ENCODE measurements at regions not wholly inside any gene's neighbourhood (a gene's known extent, or its start where the extent isn't known, plus 50 kb on each side); places are given as distances from the start of the nearest gene placed in this dataset.

- TF ChIP-seq, protein P1, sequence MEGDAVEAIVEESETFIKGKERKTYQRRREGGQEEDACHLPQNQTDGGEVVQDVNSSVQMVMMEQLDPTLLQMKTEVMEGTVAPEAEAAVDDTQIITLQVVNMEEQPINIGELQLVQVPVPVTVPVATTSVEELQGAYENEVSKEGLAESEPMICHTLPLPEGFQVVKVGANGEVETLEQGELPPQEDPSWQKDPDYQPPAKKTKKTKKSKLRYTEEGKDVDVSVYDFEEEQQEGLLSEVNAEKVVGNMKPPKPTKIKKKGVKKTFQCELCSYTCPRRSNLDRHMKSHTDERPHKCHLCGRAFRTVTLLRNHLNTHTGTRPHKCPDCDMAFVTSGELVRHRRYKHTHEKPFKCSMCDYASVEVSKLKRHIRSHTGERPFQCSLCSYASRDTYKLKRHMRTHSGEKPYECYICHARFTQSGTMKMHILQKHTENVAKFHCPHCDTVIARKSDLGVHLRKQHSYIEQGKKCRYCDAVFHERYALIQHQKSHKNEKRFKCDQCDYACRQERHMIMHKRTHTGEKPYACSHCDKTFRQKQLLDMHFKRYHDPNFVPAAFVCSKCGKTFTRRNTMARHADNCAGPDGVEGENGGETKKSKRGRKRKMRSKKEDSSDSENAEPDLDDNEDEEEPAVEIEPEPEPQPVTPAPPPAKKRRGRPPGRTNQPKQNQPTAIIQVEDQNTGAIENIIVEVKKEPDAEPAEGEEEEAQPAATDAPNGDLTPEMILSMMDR (IDR thresholded peaks at IDR 0.05) = no peak
- Mint-ChIP-seq H3K9me3 (no peaks in the 10 kb centered on the region; the same call in 1 of the 2 replicates), H3K4me1 (ENCODE audit: low read depth) (no peaks in the 10 kb centered on the region), H3K27ac (no peak overlapping the region), H3K36me3 (ENCODE audit: low read depth) (no peaks in the 10 kb centered on the region), H3K4me3 (no peak overlapping the region), H3K27me3 (ENCODE audit: insufficient read depth) (no peaks in the 10 kb centered on the region; the same call in 1 of the 2 replicates)
- no peak for DNase-seq
These were observed 239.0 kb upstream of the PTBP2 start for GRCh38 chr1:96482616-96483015.

GRCh38 chr1:96487394-96487793 is 234.2 kb upstream of the PTBP2 start:
- H3K27me3 Mint-ChIP-seq (ENCODE audit: insufficient read depth) = no peaks in the 10 kb centered on the region; the same call in 1 of the 2 replicates
- H3K27ac Mint-ChIP-seq = no peak overlapping the region
- H3K9me3 Mint-ChIP-seq = no peaks in the 10 kb centered on the region
- H3K36me3 Mint-ChIP-seq (ENCODE audit: low read depth) = no peaks in the 10 kb centered on the region
- DNase-seq = no peak
- no peak overlapping the region for H3K4me3 Mint-ChIP-seq
- no peaks in the 10 kb centered on the region for H3K4me1 Mint-ChIP-seq (ENCODE audit: low read depth)
- TF ChIP-seq, protein P1 (IDR thresholded peaks at IDR 0.05) = no peak

DNA sequence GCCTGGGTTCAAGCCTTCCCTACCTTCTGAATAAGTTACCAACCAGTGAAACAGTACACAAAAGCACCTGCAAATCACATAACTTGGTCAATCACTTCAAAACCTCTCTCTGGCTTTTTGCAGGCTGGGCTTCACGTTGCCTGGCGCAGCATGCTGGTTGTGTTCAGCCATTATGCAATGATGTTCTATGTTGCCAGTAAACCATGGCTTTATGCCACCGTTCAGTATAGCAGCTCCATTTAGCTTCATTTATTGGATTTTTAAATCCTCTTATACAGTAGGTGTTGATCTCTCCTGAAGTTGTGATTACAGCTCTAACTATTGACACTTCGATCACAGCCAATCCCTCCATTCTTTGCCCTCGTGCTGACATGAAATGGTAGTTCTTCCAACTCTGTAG is 233.6 kb upstream of the PTBP2 start:
- Mint-ChIP-seq H3K36me3 (ENCODE audit: low read depth) (no peaks in the 10 kb centered on the region), H3K9me3 (no peaks in the 10 kb centered on the region), H3K4me3 (no peak overlapping the region), H3K4me1 (ENCODE audit: low read depth) (no peaks in the 10 kb centered on the region), H3K27me3 (ENCODE audit: insufficient read depth) (no peaks in the 10 kb centered on the region; the same call in 1 of the 2 replicates), H3K27ac (no peak overlapping the region)
- DNase-seq = no peak
- TF ChIP-seq, protein P1 (IDR thresholded peaks at IDR 0.05) = no peak

DNA sequence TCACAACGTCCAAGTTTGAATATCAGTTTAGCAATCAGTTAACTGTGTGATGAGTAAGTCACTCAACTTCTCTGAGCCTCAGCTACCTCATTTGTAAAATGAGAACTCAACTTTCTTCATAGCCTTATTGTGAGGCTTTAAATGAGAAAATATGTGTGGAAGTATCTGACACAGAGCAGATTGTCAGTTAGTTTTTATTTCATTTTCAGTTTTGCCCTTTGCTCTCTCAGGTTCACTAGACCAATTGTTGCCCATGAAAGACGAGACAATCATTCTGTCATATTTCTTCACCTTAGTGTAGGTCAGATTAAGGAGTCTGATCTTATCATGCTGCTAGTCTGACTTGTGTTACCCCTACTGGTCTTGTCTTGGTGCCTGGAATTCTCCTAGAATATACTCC is 232.8 kb upstream of the PTBP2 start:
- H3K4me1 Mint-ChIP-seq (ENCODE audit: low read depth) = no peaks in the 10 kb centered on the region
- TF ChIP-seq, protein P1 (IDR thresholded peaks at IDR 0.05) = no peak
- H3K4me3 Mint-ChIP-seq = no peak overlapping the region
- H3K27me3 Mint-ChIP-seq (ENCODE audit: insufficient read depth) = peaks cover under 1% of the 10 kb centered on the region; the same call in 1 of the 2 replicates
- no peaks in the 10 kb centered on the region for H3K9me3 Mint-ChIP-seq
- no peak for DNase-seq
- H3K36me3 Mint-ChIP-seq (ENCODE audit: low read depth) = no peaks in the 10 kb centered on the region
- H3K27ac Mint-ChIP-seq = no peak overlapping the region

DNA sequence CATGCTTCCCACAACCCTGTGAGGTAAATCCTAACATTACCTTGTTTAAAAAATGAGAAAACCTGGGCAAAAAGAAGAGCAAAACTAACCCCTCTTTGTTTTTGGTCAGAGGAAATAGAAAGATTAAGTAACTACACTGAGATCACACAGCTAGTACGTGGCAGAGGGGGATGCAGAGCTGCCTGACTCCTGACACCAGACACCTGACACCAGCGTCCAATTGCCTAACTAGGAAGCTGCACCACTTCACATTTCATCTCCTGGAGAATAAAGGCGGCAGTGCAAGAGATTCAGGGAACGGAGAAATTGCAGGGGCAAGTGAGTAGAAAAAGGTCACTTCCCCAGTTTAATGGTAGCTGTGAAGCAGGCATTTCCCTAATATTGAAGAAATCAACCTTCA is 229.3 kb upstream of the PTBP2 start:
- Mint-ChIP-seq H3K4me3 (no peak overlapping the region), H3K9me3 (no peaks in the 10 kb centered on the region), H3K4me1 (ENCODE audit: low read depth) (no peaks in the 10 kb centered on the region), H3K36me3 (ENCODE audit: low read depth) (no peaks in the 10 kb centered on the region), H3K27ac (no peak overlapping the region), H3K27me3 (ENCODE audit: insufficient read depth) (peaks cover 6% of the 10 kb centered on the region; the same call in 1 of the 2 replicates)
- no peak for DNase-seq
- TF ChIP-seq, protein P1 (IDR thresholded peaks at IDR 0.05) = no peak
